WI38 (cell line): ENCODE measurements at regions not wholly inside any gene's neighbourhood (a gene's known extent, or its start where the extent isn't known, plus 50 kb on each side); places are given as distances from the start of the nearest gene placed in this dataset.

Experiments used
- H3K4me3 ChIP-seq: 2 replicates; pipeline ENCODE4 v1.5.1; 2011; ENCODE audit warnings: low read depth, mild to moderate bottlenecking, control low read depth, low read length
- CTCF ChIP-seq: IDR thresholded peaks from 2 replicates; pipeline ENCODE4 v1.5.1; 2012; ENCODE audit warnings: low read depth, mild to moderate bottlenecking, control low read depth, low read length

GRCh38 chr15:94059013-94059587 lies 172.3 kb upstream of the MCTP2 start:
- no peak for TF ChIP-seq CTCF
- no peak overlapping the region for H3K4me3 ChIP-seq

- H3K4me3 ChIP-seq: no peak overlapping the region
- no peak for TF ChIP-seq CTCF
Observed at GRCh38 chr15:94057305-94057704, 174.1 kb upstream of the MCTP2 start.

GRCh38 chr15:94056314-94056713 lies 175.0 kb upstream of the MCTP2 start:
- no peak for TF ChIP-seq CTCF
- no peak overlapping the region for H3K4me3 ChIP-seq

- no peak for TF ChIP-seq CTCF
- no peak overlapping the region for H3K4me3 ChIP-seq
Observed at GRCh38 chr15:94053626-94054025, 177.7 kb upstream of the MCTP2 start.

GRCh38 chr15:94052711-94053110 lies 178.7 kb upstream of the MCTP2 start:
- H3K4me3 ChIP-seq: no peak overlapping the region
- TF ChIP-seq CTCF: no peak

- TF ChIP-seq CTCF: no peak
- no peak overlapping the region for H3K4me3 ChIP-seq
Observed at GRCh38 chr15:94047566-94047965, 183.8 kb upstream of the MCTP2 start.

GRCh38 chr15:94042180-94042928 lies 189.0 kb upstream of the MCTP2 start:
- no peak for TF ChIP-seq CTCF
- H3K4me3 ChIP-seq: no peak overlapping the region
